ENCODE measurements at regions not wholly inside any gene's neighbourhood (a gene's known extent, or its start where the extent isn't known, plus 50 kb on each side); places are given as distances from the start of the nearest gene placed in this dataset.

GRCh38 chr9:30243467-30243866 is 2141.0 kb upstream of the ACO1 start:
- Mint-ChIP-seq H3K36me3 (ENCODE audit: low read depth) (no peaks in the 10 kb centered on the region), H3K9me3 (no peaks in the 10 kb centered on the region)
- TF ChIP-seq CTCF (IDR thresholded peaks at IDR 0.05; ENCODE audit: unreplicated experiment in 3 of 3), result no peak

GRCh38 chr9:30244877-30245276 is 2139.6 kb upstream of the ACO1 start:
- no peak for TF ChIP-seq CTCF (IDR thresholded peaks at IDR 0.05; ENCODE audit: unreplicated experiment in 3 of 3)
- Mint-ChIP-seq H3K4me1 (no peaks in the 10 kb centered on the region), H3K27me3 (ENCODE audit: low read depth) (no peaks in the 10 kb centered on the region)

More at GRCh38 chr9:30243467-30243866, 2141.0 kb upstream of the ACO1 start:
- H3K4me1 Mint-ChIP-seq, result no peaks in the 10 kb centered on the region
- no peak overlapping the region for H3K4me3 Mint-ChIP-seq
- H3K27me3 Mint-ChIP-seq (ENCODE audit: low read depth), result no peaks in the 10 kb centered on the region
- H3K27ac Mint-ChIP-seq, result no peak overlapping the region

GRCh38 chr9:30250872-30251271 is 2133.6 kb upstream of the ACO1 start:
- no peak overlapping the region for H3K27ac Mint-ChIP-seq
- TF ChIP-seq CTCF (IDR thresholded peaks at IDR 0.05; ENCODE audit: unreplicated experiment in 3 of 3), result no peak
- no peaks in the 10 kb centered on the region for H3K4me1 Mint-ChIP-seq
- no peak overlapping the region for H3K4me3 Mint-ChIP-seq
- no peaks in the 10 kb centered on the region for H3K36me3 Mint-ChIP-seq (ENCODE audit: low read depth)
- H3K27me3 Mint-ChIP-seq (ENCODE audit: low read depth), result no peaks in the 10 kb centered on the region
- no peaks in the 10 kb centered on the region for H3K9me3 Mint-ChIP-seq

More at GRCh38 chr9:30244877-30245276, 2139.6 kb upstream of the ACO1 start:
- H3K4me3 Mint-ChIP-seq, result no peak overlapping the region
- H3K27ac Mint-ChIP-seq, result no peak overlapping the region
- no peaks in the 10 kb centered on the region for H3K9me3 Mint-ChIP-seq
- H3K36me3 Mint-ChIP-seq (ENCODE audit: low read depth), result no peaks in the 10 kb centered on the region

GRCh38 chr9:30258094-30258493 is 2126.3 kb upstream of the ACO1 start:
- Mint-ChIP-seq H3K4me3 (no peak overlapping the region), H3K4me1 (no peaks in the 10 kb centered on the region), H3K27me3 (ENCODE audit: low read depth) (no peaks in the 10 kb centered on the region), H3K9me3 (peaks cover 14% of the 10 kb centered on the region), H3K36me3 (ENCODE audit: low read depth) (no peaks in the 10 kb centered on the region), H3K27ac (no peak overlapping the region)
- TF ChIP-seq CTCF (IDR thresholded peaks at IDR 0.05; ENCODE audit: unreplicated experiment in 3 of 3), result no peak

GRCh38 chr9:30280229-30280900 is 2104.1 kb upstream of the ACO1 start:
- H3K27me3 Mint-ChIP-seq (ENCODE audit: low read depth), result no peaks in the 10 kb centered on the region
- H3K36me3 Mint-ChIP-seq (ENCODE audit: low read depth), result no peaks in the 10 kb centered on the region
- no peak overlapping the region for H3K27ac Mint-ChIP-seq

More at GRCh38 chr9:30280229-30280900, 2104.1 kb upstream of the ACO1 start:
- TF ChIP-seq CTCF (IDR thresholded peaks at IDR 0.05; ENCODE audit: unreplicated experiment in 3 of 3), result no peak
- H3K4me1 Mint-ChIP-seq, result no peaks in the 10 kb centered on the region
- no peak overlapping the region for H3K4me3 Mint-ChIP-seq
- H3K9me3 Mint-ChIP-seq, result peaks cover 3% of the 10 kb centered on the region
